Uterus (tissue), 2 donors: ENCODE measurements at regions not wholly inside any gene's neighbourhood (a gene's known extent, or its start where the extent isn't known, plus 50 kb on each side); places are given as distances from the start of the nearest gene placed in this dataset.

ENCODE experiments used
- CTCF ChIP-seq, 4 experiments: fragments of 200-600 bp in 2 of 4; fragments of 450-650 bp in 2 of 4; sonication (generic) in 2 of 4; IDR thresholded peaks; one replicate each; pipeline ENCODE4 v1.5.1; 2016 to 2019; ENCODE audit warnings: antibody characterized with exemption in 4 of 4, mild to moderate bottlenecking in 2 of 4, moderate library complexity in 1 of 4
- POLR2A ChIP-seq, 2 donors: fragments of 450-650 bp; IDR thresholded peaks; one replicate each; pipeline ENCODE4 v1.6.1; 2016; ENCODE audit warnings: antibody characterized with exemption in 2 of 2, mild to moderate bottlenecking in 1 of 2, moderate library complexity in 1 of 2

DNA sequence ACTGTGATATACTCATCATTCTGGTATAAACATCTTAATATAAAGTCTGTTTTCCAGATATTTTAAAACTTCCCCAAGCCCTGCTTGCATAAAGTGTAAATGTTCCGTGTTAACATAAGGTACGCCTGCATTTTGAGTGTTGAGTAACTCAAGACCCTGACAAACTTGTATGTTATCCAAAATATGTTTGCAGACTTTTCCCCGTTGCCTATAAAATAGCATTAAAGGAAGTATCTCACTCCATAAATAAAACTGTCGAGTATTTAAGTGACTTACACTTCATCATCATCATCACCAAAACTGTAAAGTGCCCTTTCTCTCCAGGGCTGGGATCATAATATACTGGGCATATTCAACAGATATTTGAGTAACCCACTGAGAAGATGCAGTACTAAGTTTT is 64.6 kb upstream of the TSPAN8 start:
- TF ChIP-seq CTCF (IDR thresholded peaks at IDR 0.05) (no peak), POLR2A (IDR thresholded peaks at IDR 0.05) (no peak)
